Adipocyte (in vitro differentiated cells): ENCODE measurements at regions not wholly inside any gene's neighbourhood (a gene's known extent, or its start where the extent isn't known, plus 50 kb on each side); places are given as distances from the start of the nearest gene placed in this dataset.

Source experiments
- DNase-seq: peaks from one replicate; pipeline ENCODE4 v3.0.0-alpha.2; 2015; ENCODE audit warnings: low read depth
- H3K27me3 ChIP-seq: replicated peaks from 2 replicates; pipeline ENCODE4 v1.7.0; 2013; ENCODE audit warnings: mild to moderate bottlenecking, low read length, moderate library complexity; ENCODE audit not compliant: control insufficient read depth, insufficient read depth
- H3K36me3 ChIP-seq: 2 replicates; pipeline ENCODE4 v1.7.0; 2013; ENCODE audit warnings: low read length, mild to moderate bottlenecking, moderate library complexity; ENCODE audit not compliant: control insufficient read depth, insufficient read depth, severe bottlenecking
- H3K4me1 ChIP-seq: 2 replicates; pipeline ENCODE4 v1.7.0; 2013; ENCODE audit warnings: mild to moderate bottlenecking, low read length, moderate library complexity; ENCODE audit not compliant: control insufficient read depth, insufficient read depth
- H3K4me3 ChIP-seq: 2 replicates; pipeline ENCODE4 v1.7.0; 2013; ENCODE audit warnings: mild to moderate bottlenecking, low read length, moderate library complexity
- H3K9ac ChIP-seq: 2 replicates; pipeline ENCODE4 v1.7.0; 2013; ENCODE audit warnings: mild to moderate bottlenecking, low read length, moderate library complexity
- H3K9me3 ChIP-seq: 2 replicates; pipeline ENCODE4 v1.7.0; 2013; ENCODE audit warnings: mild to moderate bottlenecking, low read length, moderate library complexity; ENCODE audit not compliant: control insufficient read depth

DNA sequence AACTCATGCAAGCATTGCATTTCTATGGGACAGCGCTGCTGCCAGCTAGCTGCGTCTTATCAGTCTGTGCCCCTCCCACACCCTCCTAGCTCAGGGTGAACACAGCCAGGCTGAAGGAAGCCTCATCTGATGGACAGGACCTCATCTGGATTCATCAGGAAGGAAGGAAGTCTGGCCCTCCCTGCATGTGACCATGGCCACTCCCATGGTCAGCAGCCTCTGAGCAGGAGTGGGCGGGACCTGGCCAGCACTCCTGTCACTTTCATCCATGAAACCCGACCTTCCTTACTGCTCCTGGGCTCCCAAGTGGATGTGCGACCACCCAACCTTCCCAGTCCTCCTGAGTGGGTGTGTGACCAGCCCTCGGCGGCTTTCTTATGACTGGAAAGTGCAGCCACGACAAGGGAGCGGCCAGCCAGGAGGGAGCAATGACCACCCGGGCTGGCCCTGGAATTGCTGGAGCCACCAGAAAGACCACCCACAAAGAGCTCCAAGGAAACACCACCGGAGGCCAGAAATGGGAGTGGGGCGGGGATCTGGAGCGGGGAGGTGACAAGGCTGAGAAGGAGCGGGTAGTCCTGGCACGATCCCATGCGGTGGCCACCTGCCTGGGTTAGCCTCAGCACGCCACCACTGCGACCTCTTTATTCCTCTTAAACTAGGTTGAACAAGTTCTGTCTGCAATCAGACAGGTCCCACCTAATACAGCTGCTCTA lies 241.2 kb downstream of the TTLL2 start:
- Histone ChIP-seq H3K9ac (no peak overlapping the region), H3K36me3 (no peaks in the 10 kb centered on the region), H3K4me1 (no peaks in the 10 kb centered on the region), H3K9me3 (no peaks in the 10 kb centered on the region), H3K4me3 (no peak overlapping the region), H3K27me3 (peaks cover 9% of the 10 kb centered on the region)
- DNase-seq: no peak

DNA sequence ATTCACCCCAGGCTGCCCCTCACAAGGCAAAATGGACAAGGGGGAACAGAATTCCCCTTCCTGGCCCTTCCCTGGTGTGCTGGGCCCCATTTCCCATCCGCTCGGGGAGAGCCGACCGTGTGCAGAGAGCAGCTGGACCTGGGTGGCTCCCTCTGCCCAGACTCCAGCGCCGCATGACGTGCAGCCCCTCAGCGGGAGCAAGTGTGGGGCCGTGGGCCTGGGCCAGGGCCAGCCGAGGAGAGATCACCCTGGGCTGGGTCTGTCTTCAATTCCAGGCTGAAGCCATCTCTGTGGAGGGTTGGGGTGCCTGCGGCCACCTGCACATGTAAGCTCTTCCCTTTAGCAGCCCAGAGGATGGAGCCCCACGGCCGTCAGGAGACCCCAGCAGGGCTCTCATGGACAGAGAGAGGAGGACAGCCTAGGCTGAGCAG lies 241.8 kb downstream of the TTLL2 start:
- no peak for DNase-seq
- no peaks in the 10 kb centered on the region for H3K4me1 ChIP-seq
- H3K27me3 ChIP-seq: peaks cover 13% of the 10 kb centered on the region
- H3K4me3 ChIP-seq: no peak overlapping the region
- H3K9ac ChIP-seq: no peak overlapping the region
- H3K36me3 ChIP-seq: no peaks in the 10 kb centered on the region
- no peaks in the 10 kb centered on the region for H3K9me3 ChIP-seq

DNA sequence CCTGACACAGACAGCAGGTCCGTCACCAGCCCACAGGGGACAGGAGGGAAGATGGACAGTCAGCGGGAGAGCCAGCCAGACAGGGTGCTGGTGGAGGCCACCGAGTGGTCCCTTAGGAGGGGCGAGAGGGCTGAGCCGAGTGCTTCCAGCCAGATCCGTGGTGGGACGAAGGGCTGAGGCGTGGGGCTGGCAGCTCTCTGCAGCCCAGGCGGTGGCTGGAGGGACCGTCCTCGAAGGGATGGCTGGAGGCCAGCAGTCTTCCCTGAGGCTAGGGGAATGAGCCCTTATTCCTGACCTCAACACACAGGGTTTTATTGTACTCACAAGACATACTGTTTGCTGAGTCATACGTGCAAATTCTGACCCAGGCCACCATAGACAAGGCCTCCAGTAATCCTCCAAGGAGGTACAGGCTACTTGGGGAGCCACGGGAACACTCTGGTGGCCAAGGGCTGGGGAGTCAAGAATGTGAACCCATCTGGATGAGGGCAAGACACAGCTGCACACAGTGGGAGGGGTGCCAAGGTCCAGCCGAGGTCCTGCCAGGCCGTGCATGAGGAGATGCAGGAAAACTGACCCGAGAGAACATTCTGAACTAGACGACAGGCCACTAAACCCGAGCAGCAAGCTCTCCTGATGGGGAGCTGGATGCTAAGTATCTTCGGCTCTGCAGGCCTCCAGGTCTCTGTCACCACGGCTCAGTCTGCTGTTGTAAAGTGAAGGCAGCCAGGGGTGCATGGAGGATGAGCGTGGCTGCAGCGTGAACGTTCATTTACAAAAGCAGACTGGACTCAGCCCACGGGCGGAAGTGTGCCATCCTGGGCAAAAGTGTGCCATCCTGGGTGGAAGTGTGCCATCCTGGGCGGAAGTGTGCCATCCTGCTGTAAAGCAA lies 242.5 kb downstream of the TTLL2 start:
- Histone ChIP-seq H3K36me3 (no peaks in the 10 kb centered on the region), H3K27me3 (peaks cover 17% of the 10 kb centered on the region), H3K9me3 (no peaks in the 10 kb centered on the region), H3K4me3 (no peak overlapping the region), H3K9ac (no peak overlapping the region), H3K4me1 (no peaks in the 10 kb centered on the region)
- no peak for DNase-seq

DNA sequence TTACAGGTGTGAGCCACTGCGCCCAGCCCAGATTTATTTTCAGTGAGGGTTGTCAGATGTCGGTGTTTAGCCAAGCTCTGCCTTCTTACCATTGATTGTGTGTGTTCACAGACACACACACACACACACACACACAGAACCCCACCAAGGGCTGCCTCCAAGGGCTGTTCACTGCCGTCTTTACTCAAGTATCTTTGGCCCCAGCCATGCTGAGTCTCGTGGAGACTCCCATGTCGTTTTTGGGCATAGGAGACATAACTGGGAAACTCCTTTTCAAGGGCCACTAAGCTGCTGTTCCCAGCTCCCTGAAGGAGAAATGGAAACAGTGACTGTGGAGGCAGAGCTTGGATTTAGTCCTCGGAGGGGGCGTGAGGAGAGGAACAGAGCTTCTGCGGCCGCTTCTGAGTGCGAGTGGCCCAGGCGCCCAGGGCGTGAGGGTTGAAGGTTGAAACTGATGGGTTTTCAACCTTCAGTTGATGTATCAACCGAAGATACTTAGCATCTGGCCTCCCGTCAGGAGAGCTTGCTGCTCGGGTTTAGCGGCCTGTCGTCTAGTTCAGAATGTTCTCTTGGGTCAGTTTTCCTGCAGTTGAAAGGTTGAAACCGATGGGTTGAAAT lies 243.6 kb downstream of the TTLL2 start:
- Histone ChIP-seq H3K9me3 (no peaks in the 10 kb centered on the region), H3K36me3 (no peaks in the 10 kb centered on the region), H3K4me1 (no peaks in the 10 kb centered on the region), H3K9ac (no peak overlapping the region), H3K27me3 (peaks cover 24% of the 10 kb centered on the region), H3K4me3 (no peak overlapping the region)
- no peak for DNase-seq

DNA sequence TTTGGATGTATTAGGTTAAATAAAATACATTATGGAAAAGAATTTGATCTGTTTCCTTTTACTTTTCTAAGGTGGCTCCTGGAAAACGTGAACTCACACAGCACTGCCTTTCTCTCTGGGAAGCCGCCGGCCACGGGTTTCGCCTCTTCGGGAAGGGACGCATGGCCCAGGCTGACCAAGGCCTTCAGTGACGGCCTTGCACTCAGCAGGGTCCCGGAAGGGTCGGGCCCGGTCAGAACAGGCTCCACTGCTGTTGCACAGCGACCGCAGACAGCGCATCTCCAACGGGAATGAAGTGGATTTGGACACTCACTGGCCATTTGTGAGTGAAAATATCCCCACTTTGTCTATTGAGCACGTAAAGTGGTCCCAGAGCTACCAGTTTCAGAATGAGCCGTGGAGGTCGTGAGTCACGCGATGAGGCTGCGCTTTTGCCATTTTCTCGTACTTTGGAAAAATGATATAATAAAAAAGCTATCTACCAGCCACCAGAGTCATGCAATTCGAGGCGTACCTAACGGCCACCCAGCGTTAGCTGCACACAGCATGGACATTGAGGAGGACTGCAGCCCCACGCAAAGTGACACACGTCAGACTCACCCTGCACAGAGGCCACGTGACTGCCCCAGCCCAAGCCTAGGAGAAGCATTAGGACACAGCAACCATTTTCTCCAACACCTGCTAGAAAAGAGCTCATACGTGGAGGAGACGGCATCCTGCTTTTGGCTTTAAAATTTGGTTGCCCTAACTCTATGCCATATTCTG lies 244.3 kb downstream of the TTLL2 start:
- peaks cover 24% of the 10 kb centered on the region for H3K27me3 ChIP-seq
- no peaks in the 10 kb centered on the region for H3K4me1 ChIP-seq
- H3K36me3 ChIP-seq: no peaks in the 10 kb centered on the region
- DNase-seq: no peak
- H3K4me3 ChIP-seq: no peak overlapping the region
- no peak overlapping the region for H3K9ac ChIP-seq
- no peaks in the 10 kb centered on the region for H3K9me3 ChIP-seq

DNA sequence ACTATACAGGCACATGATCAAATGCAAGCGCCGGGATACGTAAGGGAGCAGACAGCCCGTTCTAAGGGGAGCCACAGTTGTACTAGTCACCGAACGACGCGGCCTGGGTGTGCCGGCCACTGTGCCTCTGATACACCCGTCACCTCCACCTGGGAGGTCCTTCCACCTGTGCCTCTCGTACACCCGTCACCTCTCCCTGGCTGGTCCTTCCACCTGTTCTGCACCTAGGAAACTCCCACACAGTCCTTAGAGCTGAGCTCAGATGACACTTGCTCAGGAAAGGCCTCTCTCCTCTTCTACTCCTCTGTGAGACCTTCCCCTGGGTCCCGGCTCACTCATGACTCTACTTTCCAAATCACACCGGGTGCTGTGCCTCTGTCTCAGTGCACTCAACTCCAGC lies 245.0 kb downstream of the TTLL2 start:
- no peak for DNase-seq
- no peaks in the 10 kb centered on the region for H3K36me3 ChIP-seq
- H3K9me3 ChIP-seq: no peaks in the 10 kb centered on the region
- H3K4me3 ChIP-seq: no peak overlapping the region
- no peak overlapping the region for H3K9ac ChIP-seq
- peaks cover 24% of the 10 kb centered on the region for H3K27me3 ChIP-seq
- no peaks in the 10 kb centered on the region for H3K4me1 ChIP-seq

DNA sequence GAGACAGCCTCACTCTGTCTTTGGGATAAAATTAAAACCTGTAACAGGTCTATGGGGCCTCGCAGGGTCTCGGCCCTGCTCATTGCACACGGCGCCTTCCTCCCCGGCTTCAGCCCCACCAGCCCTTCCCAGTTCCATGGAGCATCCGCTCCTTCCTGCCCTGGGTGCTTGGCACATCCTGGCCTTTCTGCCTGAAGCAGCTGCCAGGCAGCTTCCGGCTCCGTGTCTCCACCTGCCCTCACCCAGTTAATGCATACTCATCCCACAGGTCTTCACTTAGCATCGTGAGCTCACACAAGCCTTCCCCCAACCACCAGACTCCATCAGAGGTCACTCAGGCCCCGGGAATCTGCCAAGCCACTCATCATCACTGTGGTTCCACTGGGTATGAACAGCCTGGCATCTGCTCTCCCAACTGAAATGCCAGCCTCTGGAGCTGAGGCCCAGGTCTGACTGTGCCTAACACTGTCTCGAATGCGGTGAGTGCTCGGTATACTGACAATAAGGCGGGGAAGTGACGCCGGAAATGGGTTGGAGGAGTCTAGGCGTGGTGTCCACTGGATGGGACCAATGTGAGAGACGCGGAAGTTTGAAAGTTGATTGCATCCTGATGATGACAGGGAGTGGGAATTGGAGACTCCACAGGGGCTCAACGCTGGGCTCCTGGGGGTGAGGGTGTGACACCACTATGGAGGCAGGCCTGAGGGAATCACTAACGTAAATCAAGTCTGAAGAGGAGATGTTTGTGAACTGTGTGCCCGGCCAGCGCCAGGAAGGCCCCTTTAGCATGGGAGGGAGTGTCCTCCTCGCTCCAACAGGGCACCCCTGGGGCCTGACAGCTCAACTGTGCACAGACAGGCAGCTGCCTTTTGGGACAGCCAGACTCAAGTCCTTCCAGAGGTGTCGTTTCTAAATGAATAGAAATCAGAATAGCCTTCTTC lies 245.8 kb downstream of the TTLL2 start:
- Histone ChIP-seq H3K4me1 (no peaks in the 10 kb centered on the region), H3K4me3 (no peak overlapping the region), H3K9me3 (no peaks in the 10 kb centered on the region), H3K9ac (no peak overlapping the region), H3K36me3 (no peaks in the 10 kb centered on the region), H3K27me3 (peaks cover 24% of the 10 kb centered on the region)
- DNase-seq: no peak

DNA sequence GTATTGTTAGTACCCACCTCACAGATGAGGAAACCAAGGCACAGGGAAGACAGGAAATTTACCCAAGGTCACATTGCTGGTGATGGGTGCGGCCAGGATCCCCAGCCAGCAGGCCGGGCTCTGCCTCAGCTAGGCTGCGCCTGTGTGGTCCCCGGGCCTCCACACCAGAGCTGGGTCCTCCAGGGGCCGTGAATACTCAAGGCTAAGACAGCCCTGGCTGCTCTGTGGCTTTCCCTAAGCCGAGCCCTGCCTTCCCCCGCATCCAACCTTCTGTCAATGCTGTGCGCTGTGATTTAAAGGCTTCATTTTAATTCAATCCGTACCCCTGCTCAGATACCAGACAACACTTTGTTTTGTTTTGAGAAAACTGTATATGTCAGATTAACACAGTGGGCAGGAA lies 246.7 kb downstream of the TTLL2 start:
- Histone ChIP-seq H3K4me3 (no peak overlapping the region), H3K9me3 (no peaks in the 10 kb centered on the region), H3K9ac (no peak overlapping the region), H3K4me1 (no peaks in the 10 kb centered on the region), H3K27me3 (peaks cover 24% of the 10 kb centered on the region), H3K36me3 (no peaks in the 10 kb centered on the region)
- DNase-seq: no peak

DNA sequence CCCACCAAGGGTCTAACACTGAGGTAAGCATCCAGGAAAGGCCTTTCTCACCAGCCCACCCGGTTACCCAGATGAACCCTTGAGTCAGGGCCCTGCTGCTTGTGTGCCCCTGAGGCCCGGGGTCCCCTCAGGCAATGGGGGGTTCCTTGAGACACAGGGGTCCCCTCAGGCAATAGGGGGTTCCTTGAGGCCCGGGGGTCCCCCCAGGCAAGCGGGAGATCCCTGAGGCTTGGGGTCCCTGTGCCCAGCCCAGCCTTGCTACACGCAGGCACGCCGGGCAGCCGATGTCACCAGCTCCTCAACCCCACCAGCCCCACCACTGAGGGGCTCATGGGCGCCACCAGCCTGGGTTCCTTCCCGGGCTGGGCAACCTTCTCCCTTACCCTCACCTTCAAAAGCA lies 247.2 kb downstream of the TTLL2 start:
- no peak overlapping the region for H3K9ac ChIP-seq
- no peaks in the 10 kb centered on the region for H3K36me3 ChIP-seq
- H3K4me3 ChIP-seq: no peak overlapping the region
- no peak for DNase-seq
- no peaks in the 10 kb centered on the region for H3K4me1 ChIP-seq
- peaks cover 24% of the 10 kb centered on the region for H3K27me3 ChIP-seq
- H3K9me3 ChIP-seq: no peaks in the 10 kb centered on the region

DNA sequence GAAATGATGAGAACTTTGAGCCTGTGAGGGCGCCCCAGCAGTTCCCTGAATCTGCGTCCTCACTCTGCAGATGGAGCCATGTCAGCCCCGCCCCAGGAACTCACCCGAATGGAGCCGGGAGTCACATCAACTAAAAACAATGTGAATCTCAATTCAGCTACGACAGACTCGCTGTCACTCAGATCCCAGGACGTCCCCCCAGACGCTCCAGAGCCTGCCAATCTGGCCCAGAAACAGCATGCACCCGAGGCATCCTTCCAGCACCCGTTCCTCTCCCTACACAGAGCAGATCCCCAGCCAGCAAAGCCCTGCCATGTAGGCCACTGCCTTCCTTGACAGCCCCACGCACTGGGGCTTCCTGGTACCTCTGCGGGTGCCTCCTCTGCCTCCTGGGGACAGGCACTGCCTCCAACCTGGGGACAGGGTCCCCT lies 248.0 kb downstream of the TTLL2 start:
- Histone ChIP-seq H3K27me3 (peaks cover 24% of the 10 kb centered on the region), H3K9ac (no peak overlapping the region), H3K4me1 (no peaks in the 10 kb centered on the region), H3K4me3 (no peak overlapping the region), H3K36me3 (no peaks in the 10 kb centered on the region), H3K9me3 (no peaks in the 10 kb centered on the region)
- no peak for DNase-seq
